22Rv1 (cell line): ENCODE measurements at regions not wholly inside any gene's neighbourhood (a gene's known extent, or its start where the extent isn't known, plus 50 kb on each side); places are given as distances from the start of the nearest gene placed in this dataset.
"Not testable (repeated sequence)": the region's sequence is repeated elsewhere in the genome, so short reads cannot be mapped to it uniquely, and the experiment has no call there.

Experiments used
- H3K27ac ChIP-seq: fragments of 450-650 bp; 2 replicates; pipeline ENCODE4 v1.5.1; 2017
- CTCF ChIP-seq: fragments of 450-650 bp; IDR thresholded peaks from 2 replicates; pipeline ENCODE4 v1.5.1; 2017; ENCODE audit warnings: mild to moderate bottlenecking
- ZFX ChIP-seq: fragments of 450-650 bp; IDR thresholded peaks from 2 replicates; pipeline ENCODE4 v1.6.1; 2017; ENCODE audit warnings: antibody characterized with exemption, borderline replicate concordance

- TF ChIP-seq ZFX (no peak), CTCF (no peak)
- no peak overlapping the region for H3K27ac ChIP-seq
Observed at GRCh38 chr16:8048433-8048832, 541.9 kb downstream of the TMEM114 start.

DNA sequence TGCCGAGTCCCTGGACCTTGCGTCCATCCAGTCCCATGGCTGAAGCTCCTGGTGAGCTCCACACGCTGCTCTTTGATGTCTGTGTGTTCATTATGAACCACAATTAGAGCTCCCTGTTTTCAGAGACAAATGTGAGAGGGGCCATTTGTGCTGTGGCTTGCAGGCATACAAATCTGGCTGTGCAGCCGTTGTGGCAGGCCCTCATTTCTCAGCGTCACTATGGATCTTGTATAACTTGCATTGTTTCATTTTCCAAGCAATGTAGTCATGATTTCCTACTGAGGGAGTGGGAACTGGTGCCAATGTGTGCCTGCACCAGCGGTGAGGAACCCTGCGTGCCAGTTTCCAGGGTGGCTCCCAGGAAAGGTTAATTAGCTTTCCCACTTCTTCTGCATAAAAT is 542.6 kb downstream of the TMEM114 start:
- H3K27ac ChIP-seq = no peak overlapping the region
- TF ChIP-seq ZFX (no peak), CTCF (no peak)

GRCh38 chr16:8044796-8045195 is 545.5 kb downstream of the TMEM114 start:
- H3K27ac ChIP-seq = no peak overlapping the region
- TF ChIP-seq ZFX = no peak
- no peak for TF ChIP-seq CTCF

DNA sequence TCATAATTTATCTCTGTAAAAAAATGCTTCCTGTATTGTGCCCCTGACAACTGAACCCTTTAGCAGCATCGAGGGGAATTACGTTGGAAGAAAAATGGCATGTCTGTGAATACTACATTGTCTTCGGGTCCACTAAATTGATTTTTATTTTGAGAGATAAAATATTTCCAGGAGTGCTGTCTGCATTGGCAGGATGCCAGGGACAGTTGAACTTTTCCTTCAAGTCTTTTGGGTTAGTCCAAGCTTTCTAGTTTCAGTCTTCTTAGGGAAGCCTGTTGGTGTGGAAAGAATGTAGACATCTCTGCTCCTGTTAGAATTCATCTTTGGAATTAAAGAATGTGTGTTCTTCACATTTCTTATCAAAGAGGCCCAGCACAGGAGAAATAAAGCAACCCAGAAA is 557.9 kb downstream of the TMEM114 start:
- TF ChIP-seq ZFX (no peak), CTCF (no peak)
- no peak overlapping the region for H3K27ac ChIP-seq

DNA sequence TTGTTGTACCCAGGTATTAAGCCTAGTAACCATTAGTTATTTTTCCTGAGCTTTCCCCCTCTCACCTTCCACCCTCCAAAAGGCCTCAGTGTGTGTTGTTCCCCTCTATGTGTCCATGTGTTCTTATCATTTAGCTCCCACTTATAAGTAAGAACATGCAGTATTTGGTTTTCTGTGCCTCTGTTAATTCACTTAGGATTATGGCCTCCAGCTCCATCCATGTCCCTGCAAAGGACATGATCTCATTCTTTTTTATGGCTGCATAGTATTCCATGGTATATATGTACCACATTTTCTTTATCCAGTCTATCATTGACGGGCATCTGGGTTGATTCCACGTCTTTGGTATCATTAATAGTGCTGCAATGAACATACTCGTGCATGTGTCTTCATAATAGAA is 560.3 kb downstream of the TMEM114 start:
- not testable (repeated sequence) for H3K27ac ChIP-seq

GRCh38 chr16:8026450-8026849 is 563.9 kb downstream of the TMEM114 start:
- H3K27ac ChIP-seq = no peak overlapping the region
- TF ChIP-seq CTCF (no peak), ZFX (no peak)

- H3K27ac ChIP-seq = no peak overlapping the region
- TF ChIP-seq CTCF = no peak
- no peak for TF ChIP-seq ZFX
Observed at GRCh38 chr16:8023326-8023725, 567.0 kb downstream of the TMEM114 start.

DNA sequence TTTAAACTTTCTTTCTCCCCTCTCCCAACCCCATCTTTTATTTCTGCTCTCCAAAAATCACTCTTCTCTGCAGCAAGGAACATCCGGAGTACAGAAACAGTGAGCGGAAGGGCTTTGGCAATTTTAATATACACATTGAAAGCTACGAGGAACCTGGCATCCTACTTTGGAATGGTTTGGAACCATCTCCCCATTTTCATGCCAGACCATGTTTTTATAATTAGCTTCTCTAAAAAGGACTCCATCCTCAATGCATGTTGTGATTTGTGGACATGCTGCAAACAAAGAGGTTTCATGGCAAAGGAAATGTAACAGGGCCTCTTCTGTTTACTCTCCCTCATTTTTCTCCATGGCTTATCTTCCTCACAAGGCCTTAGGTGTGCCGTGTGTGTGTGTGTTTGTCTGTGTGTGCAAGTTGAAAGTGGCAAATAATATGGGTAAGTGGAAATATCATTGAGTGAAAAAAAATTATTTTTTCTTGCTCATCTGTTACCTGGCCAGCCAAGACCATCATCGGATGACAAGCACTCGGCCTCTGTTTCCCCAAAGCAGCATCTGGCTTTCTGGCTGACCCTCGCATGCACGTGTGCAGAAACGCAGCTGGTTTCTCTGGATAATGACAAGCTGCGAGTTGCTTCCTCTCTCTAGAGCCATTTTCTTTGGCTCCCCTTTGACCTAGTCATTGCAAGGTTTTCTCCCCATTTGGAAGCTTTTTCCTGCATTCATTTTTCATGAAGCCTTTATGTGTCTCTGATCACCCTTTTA is 585.0 kb downstream of the TMEM114 start:
- H3K27ac ChIP-seq = no peak overlapping the region
- TF ChIP-seq ZFX = no peak
- no peak for TF ChIP-seq CTCF
